Neutrophil (primary cell): ENCODE measurements at regions not wholly inside any gene's neighbourhood (a gene's known extent, or its start where the extent isn't known, plus 50 kb on each side); places are given as distances from the start of the nearest gene placed in this dataset.

Experiments
- H3K27ac ChIP-seq: fragments of 200-600 bp; sonication (generic); 2 replicates; pipeline ENCODE4 v1.5.1; 2016; ENCODE audit warnings: mild to moderate bottlenecking, moderate library complexity
- H3K27me3 ChIP-seq: fragments of 200-600 bp; sonication (generic); 2 replicates; pipeline ENCODE4 v1.6.0; 2016; ENCODE audit warnings: mild to moderate bottlenecking
- H3K36me3 ChIP-seq: fragments of 200-600 bp; sonication (generic); 2 replicates; pipeline ENCODE4 v1.5.1; 2017
- H3K4me1 ChIP-seq, 2 experiments: fragments of 200-600 bp in 1 of 2; sonication (generic) in 1 of 2; 1 replicate in 1 of 2; 2 replicates in 1 of 2; pipeline versions ENCODE4 v1.5.1 to v1.6.1; 2013 to 2016; ENCODE audit warnings: low read depth in 1 of 2, low read length in 1 of 2, mild to moderate bottlenecking in 1 of 2, moderate library complexity in 1 of 2; ENCODE audit not compliant: control insufficient read depth in 1 of 2, insufficient read depth in 1 of 2
- H3K4me3 ChIP-seq, 2 experiments: fragments of 200-600 bp in 1 of 2; sonication (generic) in 1 of 2; 1 replicate in 1 of 2; 2 replicates in 1 of 2; pipeline ENCODE4 v1.5.1; 2013 to 2016; ENCODE audit warnings: low read depth in 1 of 2, low read length in 1 of 2, mild to moderate bottlenecking in 1 of 2, moderate library complexity in 1 of 2
- H3K9me3 ChIP-seq: fragments of 200-600 bp; sonication (generic); 2 replicates; pipeline ENCODE4 v1.5.1; 2016
- CTCF ChIP-seq: fragments of 200-600 bp; sonication (generic); IDR thresholded peaks from 2 replicates; pipeline ENCODE4 v1.5.1; 2016; ENCODE audit warnings: antibody characterized with exemption

DNA sequence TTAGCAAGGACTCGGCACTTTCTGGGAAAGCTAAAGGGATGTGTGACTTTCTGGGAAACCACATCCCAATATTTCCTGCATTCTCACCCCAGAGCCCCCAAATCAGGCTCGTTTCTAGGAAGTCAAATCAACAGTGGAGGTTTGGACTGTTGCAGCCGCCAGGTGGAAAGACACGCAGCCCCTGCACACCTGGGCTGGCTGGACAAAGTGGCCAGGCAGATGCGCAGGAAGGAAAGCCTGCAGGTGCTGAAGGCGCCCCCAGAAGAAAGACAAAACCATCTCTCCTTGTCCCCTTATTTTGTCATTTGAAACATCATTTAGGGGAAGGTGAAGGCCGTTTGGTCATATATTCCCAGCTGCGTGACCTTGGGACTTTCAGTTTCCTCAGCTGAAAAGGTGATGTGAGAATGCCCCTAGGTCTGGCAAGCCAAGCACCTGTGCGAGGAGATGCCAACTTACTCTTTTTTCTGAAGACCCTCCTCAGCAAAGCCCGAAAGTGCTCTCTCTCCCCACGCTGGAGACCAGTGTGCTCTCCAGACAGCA, 97.9 kb upstream of the CPEB4 start:
- Histone ChIP-seq H3K27me3 (no peaks in the 10 kb centered on the region), H3K36me3 (no peaks in the 10 kb centered on the region), H3K27ac (no peak overlapping the region), H3K4me3 (no peak overlapping the region), H3K9me3 (no peaks in the 10 kb centered on the region), H3K4me1 (peaks cover 33 to 48% of the 10 kb centered on the region in 2 experiments)
- TF ChIP-seq CTCF: no peak

- no peak for TF ChIP-seq CTCF
- Histone ChIP-seq H3K4me3 (no peak overlapping the region), H3K4me1 (peaks cover 32 to 45% of the 10 kb centered on the region in 2 experiments), H3K27me3 (no peaks in the 10 kb centered on the region), H3K36me3 (no peaks in the 10 kb centered on the region), H3K27ac (no peak overlapping the region), H3K9me3 (no peaks in the 10 kb centered on the region)
Measured at GRCh38 chr5:173790836-173791546, 97.2 kb upstream of the CPEB4 start.

DNA sequence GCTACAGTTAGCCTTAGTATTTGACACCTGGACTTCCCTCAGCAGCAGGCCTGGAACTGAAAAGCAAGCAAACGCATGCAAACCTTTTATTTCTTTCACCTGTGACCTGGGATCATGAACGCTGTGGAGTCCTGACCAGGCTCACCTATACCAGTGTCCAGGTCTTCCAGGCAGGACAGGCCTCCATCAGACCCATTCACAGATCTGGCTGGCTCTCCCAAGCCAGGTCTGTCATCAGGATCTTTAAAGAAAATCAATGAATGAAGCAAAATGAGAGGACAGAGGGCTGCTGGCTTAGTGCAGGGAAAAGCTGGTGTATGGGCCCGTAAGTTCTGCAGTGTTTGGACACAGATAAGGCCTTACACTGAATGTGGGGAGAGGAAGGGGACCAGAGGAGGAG, 96.3 kb upstream of the CPEB4 start:
- no peak for TF ChIP-seq CTCF
- peaks cover 23 to 36% of the 10 kb centered on the region in 2 experiments for H3K4me1 ChIP-seq
- no peaks in the 10 kb centered on the region for H3K27me3 ChIP-seq
- no peaks in the 10 kb centered on the region for H3K9me3 ChIP-seq
- H3K36me3 ChIP-seq: no peaks in the 10 kb centered on the region
- H3K4me3 ChIP-seq: no peak overlapping the region
- no peak overlapping the region for H3K27ac ChIP-seq

- Histone ChIP-seq H3K27me3 (no peaks in the 10 kb centered on the region), H3K9me3 (no peaks in the 10 kb centered on the region), H3K27ac (no peak overlapping the region), H3K4me3 (no peak overlapping the region), H3K4me1 (peaks cover 17 to 32% of the 10 kb centered on the region in 2 experiments), H3K36me3 (no peaks in the 10 kb centered on the region)
- no peak for TF ChIP-seq CTCF
Measured at GRCh38 chr5:173792781-173793547, 95.2 kb upstream of the CPEB4 start.

DNA sequence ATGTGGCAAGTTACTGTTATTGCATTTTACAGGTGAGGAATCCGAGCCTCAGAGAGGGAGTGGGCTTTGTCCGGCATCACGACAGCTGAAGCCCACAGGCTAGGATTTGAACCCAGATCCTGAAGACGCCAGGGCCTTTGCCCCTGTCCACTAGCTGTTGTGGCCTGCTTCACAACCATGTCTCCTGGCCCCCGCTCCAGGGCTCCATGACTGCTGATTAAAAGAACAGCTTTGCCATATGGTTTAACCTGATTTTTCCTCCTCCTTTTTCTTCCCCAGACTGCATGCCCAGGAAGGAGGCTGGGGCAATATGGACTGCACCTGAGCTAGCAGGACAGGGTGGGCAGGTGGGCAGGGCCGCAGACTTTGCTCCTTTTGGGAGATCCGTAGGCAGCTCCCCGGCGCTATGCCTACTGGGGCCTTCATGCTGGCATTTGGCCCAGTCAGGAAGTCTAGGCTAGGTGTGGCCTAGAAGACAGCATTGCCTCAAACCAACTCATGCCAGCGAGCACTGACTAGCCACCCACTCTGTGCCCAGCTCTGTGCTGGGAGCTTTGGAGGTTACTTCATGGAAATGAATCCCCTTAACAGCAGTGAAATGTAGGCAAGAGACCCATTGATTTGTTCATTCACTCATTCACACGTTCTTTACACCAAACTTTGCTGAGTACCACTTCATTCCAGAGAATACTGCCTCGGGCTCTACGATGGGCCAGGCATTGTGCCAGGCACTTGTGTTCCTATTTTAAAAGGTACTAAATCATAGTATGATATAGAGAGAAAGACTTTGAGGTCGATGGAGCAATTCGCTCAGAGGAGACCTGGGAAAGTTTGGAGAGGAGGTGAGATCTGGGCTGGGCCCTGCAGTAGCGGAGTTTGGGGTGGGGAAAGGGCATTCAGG, 94.3 kb upstream of the CPEB4 start:
- H3K4me3 ChIP-seq: no peak overlapping the region
- H3K4me1 ChIP-seq: peaks cover 13 to 28% of the 10 kb centered on the region in 2 experiments
- no peaks in the 10 kb centered on the region for H3K27me3 ChIP-seq
- TF ChIP-seq CTCF: no peak
- peak overlapping the region; percentile 38 for H3K27ac ChIP-seq
- H3K36me3 ChIP-seq: no peaks in the 10 kb centered on the region
- no peaks in the 10 kb centered on the region for H3K9me3 ChIP-seq
